ENCODE measurements at regions not wholly inside any gene's neighbourhood (a gene's known extent, or its start where the extent isn't known, plus 50 kb on each side); places are given as distances from the start of the nearest gene placed in this dataset.

DNA sequence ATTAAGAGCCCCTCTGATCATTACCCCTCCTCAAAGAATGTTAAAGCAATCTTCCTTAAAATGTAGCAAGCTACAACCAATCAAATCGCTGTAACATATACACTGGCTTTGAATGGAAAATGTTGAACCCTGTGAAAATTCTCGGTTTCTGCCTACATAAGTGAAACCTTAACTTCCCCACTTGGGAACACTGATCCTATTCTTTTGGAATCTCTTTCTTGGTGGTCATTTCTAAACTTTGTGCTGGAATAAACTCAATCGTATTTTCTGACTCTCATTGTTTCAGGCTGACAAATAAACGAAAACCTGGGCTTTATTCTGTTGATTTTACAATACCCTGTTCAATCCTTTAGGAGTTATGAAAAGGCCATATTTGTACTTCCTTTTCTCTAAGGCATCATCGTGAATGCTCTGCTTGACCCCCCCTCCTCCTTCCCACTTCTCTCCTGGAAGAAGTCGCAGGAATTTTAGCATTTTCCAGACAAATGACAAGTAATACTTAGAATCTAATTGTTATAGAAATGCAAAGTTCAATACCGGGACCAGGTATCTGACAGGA is 155.1 kb upstream of the FAM13C start:
- TF ChIP-seq, protein P1, sequence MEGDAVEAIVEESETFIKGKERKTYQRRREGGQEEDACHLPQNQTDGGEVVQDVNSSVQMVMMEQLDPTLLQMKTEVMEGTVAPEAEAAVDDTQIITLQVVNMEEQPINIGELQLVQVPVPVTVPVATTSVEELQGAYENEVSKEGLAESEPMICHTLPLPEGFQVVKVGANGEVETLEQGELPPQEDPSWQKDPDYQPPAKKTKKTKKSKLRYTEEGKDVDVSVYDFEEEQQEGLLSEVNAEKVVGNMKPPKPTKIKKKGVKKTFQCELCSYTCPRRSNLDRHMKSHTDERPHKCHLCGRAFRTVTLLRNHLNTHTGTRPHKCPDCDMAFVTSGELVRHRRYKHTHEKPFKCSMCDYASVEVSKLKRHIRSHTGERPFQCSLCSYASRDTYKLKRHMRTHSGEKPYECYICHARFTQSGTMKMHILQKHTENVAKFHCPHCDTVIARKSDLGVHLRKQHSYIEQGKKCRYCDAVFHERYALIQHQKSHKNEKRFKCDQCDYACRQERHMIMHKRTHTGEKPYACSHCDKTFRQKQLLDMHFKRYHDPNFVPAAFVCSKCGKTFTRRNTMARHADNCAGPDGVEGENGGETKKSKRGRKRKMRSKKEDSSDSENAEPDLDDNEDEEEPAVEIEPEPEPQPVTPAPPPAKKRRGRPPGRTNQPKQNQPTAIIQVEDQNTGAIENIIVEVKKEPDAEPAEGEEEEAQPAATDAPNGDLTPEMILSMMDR (IDR thresholded peaks at IDR 0.05): no peak
- TF ChIP-seq POLR2A (IDR thresholded peaks at IDR 0.05): no peak

Data from right lobe of liver (tissue), 4 donors.